ENCODE measurements at regions not wholly inside any gene's neighbourhood (a gene's known extent, or its start where the extent isn't known, plus 50 kb on each side); places are given as distances from the start of the nearest gene placed in this dataset.

- TF ChIP-seq CTCF (IDR thresholded peaks at IDR 0.05; ENCODE audit: low read depth, low read length), result no peak
- no peak for DNase-seq (ENCODE audit: extremely low read depth, low read depth)
Measured at GRCh38 chr2:176969642-176970359, 242.8 kb upstream of the HNRNPA3 start.

GRCh38 chr2:176976736-176977685 lies 235.6 kb upstream of the HNRNPA3 start:
- no peak for TF ChIP-seq CTCF (IDR thresholded peaks at IDR 0.05; ENCODE audit: low read depth, low read length)
- DNase-seq (ENCODE audit: extremely low read depth, low read depth), result no peak

- no peak for DNase-seq (ENCODE audit: extremely low read depth, low read depth)
- TF ChIP-seq CTCF (IDR thresholded peaks at IDR 0.05; ENCODE audit: low read depth, low read length), result no peak
Measured at GRCh38 chr2:176978921-176979320, 233.7 kb upstream of the HNRNPA3 start.

- DNase-seq (ENCODE audit: extremely low read depth, low read depth), result no peak
- no peak for TF ChIP-seq CTCF (IDR thresholded peaks at IDR 0.05; ENCODE audit: low read depth, low read length)
Measured at GRCh38 chr2:176979981-176980710, 232.4 kb upstream of the HNRNPA3 start.

GRCh38 chr2:176984987-176985386 lies 227.6 kb upstream of the HNRNPA3 start:
- TF ChIP-seq CTCF (IDR thresholded peaks at IDR 0.05; ENCODE audit: low read depth, low read length), result no peak
- DNase-seq (ENCODE audit: extremely low read depth, low read depth), result no peak

- no peak for DNase-seq (ENCODE audit: extremely low read depth, low read depth)
- no peak for TF ChIP-seq CTCF (IDR thresholded peaks at IDR 0.05; ENCODE audit: low read depth, low read length)
Measured at GRCh38 chr2:176985871-176986270, 226.7 kb upstream of the HNRNPA3 start.
